ENCODE measurements at regions not wholly inside any gene's neighbourhood (a gene's known extent, or its start where the extent isn't known, plus 50 kb on each side); places are given as distances from the start of the nearest gene placed in this dataset.
A peak's percentile ranks its signal among the peaks of the same experiment; 100 is the strongest.

- no peaks in the 10 kb centered on the region for H3K27me3 ChIP-seq (ENCODE audit: insufficient read depth, poor library complexity, severe bottlenecking)
- no peaks in the 10 kb centered on the region for H3K36me3 ChIP-seq (ENCODE audit: low read depth)
- H3K9me3 ChIP-seq (ENCODE audit: severe bottlenecking): no peaks in the 10 kb centered on the region
- H3K4me1 ChIP-seq (ENCODE audit: insufficient read depth, poor library complexity, severe bottlenecking): no peaks in the 10 kb centered on the region
- DNase-seq (ENCODE audit: low spot score) (no peak), ATAC-seq (ENCODE audit: low read depth) (no peak)
- H3K4me3 ChIP-seq (ENCODE audit: severe bottlenecking): no peak overlapping the region
- no peak overlapping the region for H3K27ac ChIP-seq (ENCODE audit: poor library complexity, severe bottlenecking)
- no peak for TF ChIP-seq CTCF (IDR thresholded peaks at IDR 0.05; ENCODE audit: poor library complexity, severe bottlenecking)
Observed at GRCh38 chr14:61215222-61216020, 65.7 kb downstream of the TMEM30B start.

GRCh38 chr14:61213920-61214319 lies 67.2 kb downstream of the TMEM30B start:
- Histone ChIP-seq H3K4me3 (ENCODE audit: severe bottlenecking) (no peak overlapping the region), H3K4me1 (ENCODE audit: insufficient read depth, poor library complexity, severe bottlenecking) (no peaks in the 10 kb centered on the region), H3K36me3 (ENCODE audit: low read depth) (no peaks in the 10 kb centered on the region), H3K27me3 (ENCODE audit: insufficient read depth, poor library complexity, severe bottlenecking) (no peaks in the 10 kb centered on the region), H3K9me3 (ENCODE audit: severe bottlenecking) (no peaks in the 10 kb centered on the region), H3K27ac (ENCODE audit: poor library complexity, severe bottlenecking) (no peak overlapping the region)
- DNase-seq (ENCODE audit: low spot score): no peak
- no peak for ATAC-seq (ENCODE audit: low read depth)
- TF ChIP-seq CTCF (IDR thresholded peaks at IDR 0.05; ENCODE audit: poor library complexity, severe bottlenecking): no peak

GRCh38 chr14:61213191-61213621 lies 67.9 kb downstream of the TMEM30B start:
- no peaks in the 10 kb centered on the region for H3K9me3 ChIP-seq (ENCODE audit: severe bottlenecking)
- DNase-seq (ENCODE audit: low spot score): no peak
- TF ChIP-seq CTCF (IDR thresholded peaks at IDR 0.05; ENCODE audit: poor library complexity, severe bottlenecking): no peak
- no peak overlapping the region for H3K27ac ChIP-seq (ENCODE audit: poor library complexity, severe bottlenecking)
- no peaks in the 10 kb centered on the region for H3K4me1 ChIP-seq (ENCODE audit: insufficient read depth, poor library complexity, severe bottlenecking)
- H3K27me3 ChIP-seq (ENCODE audit: insufficient read depth, poor library complexity, severe bottlenecking): no peaks in the 10 kb centered on the region
- no peaks in the 10 kb centered on the region for H3K36me3 ChIP-seq (ENCODE audit: low read depth)
- 0 out of 3 replicates have a peak, but pooled peaks have one; percentile 21 for ATAC-seq (ENCODE audit: low read depth)
- no peak overlapping the region for H3K4me3 ChIP-seq (ENCODE audit: severe bottlenecking)

GRCh38 chr14:61212546-61212945 lies 68.6 kb downstream of the TMEM30B start:
- Histone ChIP-seq H3K4me1 (ENCODE audit: insufficient read depth, poor library complexity, severe bottlenecking) (no peaks in the 10 kb centered on the region), H3K36me3 (ENCODE audit: low read depth) (no peaks in the 10 kb centered on the region), H3K27ac (ENCODE audit: poor library complexity, severe bottlenecking) (no peak overlapping the region), H3K27me3 (ENCODE audit: insufficient read depth, poor library complexity, severe bottlenecking) (no peaks in the 10 kb centered on the region), H3K9me3 (ENCODE audit: severe bottlenecking) (no peaks in the 10 kb centered on the region), H3K4me3 (ENCODE audit: severe bottlenecking) (no peak overlapping the region)
- DNase-seq (ENCODE audit: low spot score) (no peak), ATAC-seq (ENCODE audit: low read depth) (no peak)
- no peak for TF ChIP-seq CTCF (IDR thresholded peaks at IDR 0.05; ENCODE audit: poor library complexity, severe bottlenecking)

All from RWPE2 (cell line).